HFF-Myc (cell line): ENCODE measurements at regions not wholly inside any gene's neighbourhood (a gene's known extent, or its start where the extent isn't known, plus 50 kb on each side); places are given as distances from the start of the nearest gene placed in this dataset.

Experiments used
- DNase-seq: peaks from one replicate; pipeline ENCODE4 v3.0.0-alpha.2; 2011; ENCODE audit warnings: low read depth; ENCODE audit errors: extremely low read depth
- H3K4me3 ChIP-seq: replicated peaks from 2 replicates; pipeline ENCODE4 v1.5.1; 2011; ENCODE audit warnings: low read depth, mild to moderate bottlenecking, control low read depth, low read length
- CTCF ChIP-seq: IDR thresholded peaks from 2 replicates; pipeline ENCODE4 v1.5.1; 2012; ENCODE audit warnings: mild to moderate bottlenecking, low read depth, low read length, control low read depth; ENCODE audit errors: missing control alignments

DNA sequence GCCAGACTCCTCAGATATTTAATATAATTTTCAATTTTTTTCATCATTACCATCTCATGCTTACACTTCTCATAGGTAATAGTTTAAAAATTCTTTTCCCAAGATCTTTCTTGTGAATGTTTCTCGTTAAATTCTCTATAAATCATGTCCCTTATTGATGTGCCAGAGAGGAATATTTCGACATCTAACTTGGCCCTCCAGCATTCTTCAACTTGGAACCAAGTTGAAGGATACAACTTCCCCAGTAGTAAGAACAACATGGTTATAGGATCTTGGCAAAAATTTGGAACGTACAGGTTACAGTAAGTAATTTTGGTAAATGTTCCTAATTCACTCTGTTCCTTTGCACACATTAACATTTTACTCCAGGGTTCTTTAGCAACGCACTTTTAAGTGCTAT is 731.8 kb downstream of the CDH11 start:
- no peak for DNase-seq
- no peak for TF ChIP-seq CTCF

DNA sequence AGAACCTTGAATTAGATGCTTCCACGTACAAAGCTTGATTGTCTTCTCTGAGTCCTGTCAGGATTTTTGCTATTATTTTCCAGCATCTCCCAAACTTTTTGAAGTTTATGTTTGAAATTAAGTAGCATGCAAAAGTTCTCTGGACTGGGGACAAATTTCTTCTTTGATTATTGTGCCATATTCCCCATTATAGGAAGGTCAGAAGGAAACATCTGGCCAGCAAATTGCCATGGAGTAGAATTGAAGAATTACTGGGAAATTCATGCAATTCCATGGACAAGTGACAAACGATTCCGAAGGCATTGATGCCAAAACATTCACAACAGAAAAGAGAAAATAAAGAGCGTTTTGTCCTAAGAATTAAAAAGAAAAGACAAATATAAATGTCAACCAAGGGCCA is 737.2 kb downstream of the CDH11 start:
- TF ChIP-seq CTCF: no peak

More for the DNA sequence above, 731.8 kb downstream of the CDH11 start:
- H3K4me3 ChIP-seq: no peak overlapping the region

DNA sequence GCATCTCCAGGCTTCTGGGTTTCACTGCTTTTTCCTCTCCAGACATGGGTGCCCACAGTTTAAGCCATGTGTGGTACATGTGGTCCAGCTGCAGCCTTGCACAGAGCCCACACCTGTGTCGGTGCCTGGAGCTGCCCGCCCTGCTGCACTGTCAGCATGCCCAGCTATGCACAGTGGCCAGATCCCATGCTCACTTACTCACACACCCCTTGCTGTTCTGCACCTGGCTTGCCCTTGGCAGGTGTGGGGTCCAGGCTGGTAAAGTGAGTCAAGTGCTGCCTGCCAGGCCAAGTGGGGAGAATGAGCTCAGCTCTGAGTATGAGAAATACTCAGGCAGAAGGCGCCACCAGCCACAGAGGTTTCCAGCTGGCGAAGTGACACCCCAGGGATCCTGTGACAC is 739.9 kb downstream of the CDH11 start:
- no peak for TF ChIP-seq CTCF

More for the DNA sequence above, 737.2 kb downstream of the CDH11 start:
- no peak overlapping the region for H3K4me3 ChIP-seq
- no peak for DNase-seq

GRCh38 chr16:64380751-64381150 is 741.1 kb downstream of the CDH11 start:
- no peak overlapping the region for H3K4me3 ChIP-seq
- DNase-seq: no peak
- no peak for TF ChIP-seq CTCF

More for the DNA sequence above, 739.9 kb downstream of the CDH11 start:
- no peak for DNase-seq
- no peak overlapping the region for H3K4me3 ChIP-seq

GRCh38 chr16:64375391-64375980 is 746.4 kb downstream of the CDH11 start:
- no peak for DNase-seq
- no peak overlapping the region for H3K4me3 ChIP-seq
- TF ChIP-seq CTCF: no peak

GRCh38 chr16:64370112-64370511 is 751.8 kb downstream of the CDH11 start:
- H3K4me3 ChIP-seq: no peak overlapping the region
- no peak for TF ChIP-seq CTCF
- DNase-seq: no peak

DNA sequence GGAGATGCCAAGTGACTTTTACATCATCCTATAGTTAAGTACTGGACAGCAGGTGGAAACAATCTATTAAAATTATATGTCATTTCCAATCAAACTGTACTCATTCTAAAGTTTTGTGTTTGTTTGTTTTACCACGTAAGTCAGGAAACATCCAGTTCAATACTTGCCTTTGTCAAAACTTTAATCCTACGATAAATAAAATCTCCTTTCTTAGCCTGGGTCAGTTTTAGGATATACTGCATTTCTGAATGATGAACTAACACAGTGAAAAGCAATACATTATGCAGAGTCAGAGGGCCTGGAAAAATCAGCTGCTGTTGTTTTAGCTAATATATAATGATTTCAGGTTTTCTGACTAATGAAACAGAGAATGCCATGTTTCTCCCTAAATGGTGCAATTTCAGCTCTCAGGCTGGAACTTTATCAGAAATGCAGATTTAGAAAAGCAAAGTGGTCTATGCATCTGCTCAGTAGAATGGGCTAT is 756.4 kb downstream of the CDH11 start:
- DNase-seq: no peak
- no peak overlapping the region for H3K4me3 ChIP-seq
- TF ChIP-seq CTCF: no peak
